ENCODE measurements at regions not wholly inside any gene's neighbourhood (a gene's known extent, or its start where the extent isn't known, plus 50 kb on each side); places are given as distances from the start of the nearest gene placed in this dataset.
"Not testable (repeated sequence)": the region's sequence is repeated elsewhere in the genome, so short reads cannot be mapped to it uniquely, and the experiment has no call there.

DNA sequence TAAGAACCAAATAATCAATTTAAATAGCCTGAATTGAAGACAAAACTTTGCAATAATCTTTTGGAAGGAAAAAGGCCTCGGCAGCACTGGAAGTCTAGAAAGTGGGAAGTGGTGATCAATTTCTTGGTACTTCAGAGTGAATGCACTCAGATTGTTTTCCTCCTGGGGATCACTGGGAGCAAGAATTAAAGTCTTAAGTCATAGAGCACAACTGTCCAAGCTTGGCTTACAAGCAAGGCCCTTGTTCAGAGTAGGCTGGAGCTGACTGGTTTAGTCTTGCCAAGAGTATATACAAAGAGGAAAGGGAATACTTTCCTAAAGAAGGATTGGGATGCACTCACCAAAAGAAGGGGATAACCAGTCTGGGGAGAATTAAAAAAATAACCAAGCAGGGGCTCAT is 637.1 kb downstream of the CCSER2 start:
- no peak overlapping the region for H2AFZ ChIP-seq (ENCODE audit: insufficient read depth, low read depth, low read length, poor library complexity, severe bottlenecking)

GRCh38 chr10:84966708-84967441 is 638.5 kb downstream of the CCSER2 start:
- 80% methylated on average over 1 of the region's 6 CpGs for WGBS (ENCODE audit: insufficient coverage)
- Mint-ChIP-seq H3K27ac (no peak overlapping the region), H3K9me3 (peaks cover 0 to under 1% (median 0%) of the 10 kb centered on the region in 7 donors), H3K4me3 (no peak overlapping the region), H3K36me3 (no peaks in the 10 kb centered on the region), H3K27me3 (ENCODE audit: low read depth in 3 of 3) (no peaks in the 10 kb centered on the region), H3K4me1 (no peaks in the 10 kb centered on the region)
- no peak overlapping the region for H3K27ac ChIP-seq (ENCODE audit: low read depth in 1 of 2, low read length in 2 of 2)
- H3K9me3 ChIP-seq (replicated peaks in 1 of 2; ENCODE audit: control insufficient read depth in 1 of 2, insufficient read depth in 1 of 2, low read length in 2 of 2) = peaks cover 0 to 1% of the 10 kb centered on the region in 2 donors
- no peak overlapping the region for H3K4me3 ChIP-seq (replicated peaks in 1 of 3; ENCODE audit: low read depth in 2 of 3, low read length in 3 of 3)
- no peaks in the 10 kb centered on the region for H3K36me3 ChIP-seq (replicated peaks in 1 of 2; ENCODE audit: control insufficient read depth in 1 of 2, insufficient read depth in 2 of 2, low read length in 2 of 2)
- H3K9ac ChIP-seq (ENCODE audit: insufficient read depth, low read length, poor library complexity, severe bottlenecking) = no peak overlapping the region
- H4K20me1 ChIP-seq (ENCODE audit: insufficient read depth, low read length) = no peaks in the 10 kb centered on the region
- no peaks in the 10 kb centered on the region for H3K4me1 ChIP-seq (ENCODE audit: control insufficient read depth in 1 of 2, insufficient read depth in 2 of 2, low read length in 2 of 2)
- no peak overlapping the region for H2AFZ ChIP-seq (ENCODE audit: insufficient read depth, low read depth, low read length, poor library complexity, severe bottlenecking)
- H3K4me2 ChIP-seq (replicated peaks; ENCODE audit: extremely low read depth, low read length, poor library complexity, severe bottlenecking) = no peak overlapping the region
- TF ChIP-seq, protein P1, sequence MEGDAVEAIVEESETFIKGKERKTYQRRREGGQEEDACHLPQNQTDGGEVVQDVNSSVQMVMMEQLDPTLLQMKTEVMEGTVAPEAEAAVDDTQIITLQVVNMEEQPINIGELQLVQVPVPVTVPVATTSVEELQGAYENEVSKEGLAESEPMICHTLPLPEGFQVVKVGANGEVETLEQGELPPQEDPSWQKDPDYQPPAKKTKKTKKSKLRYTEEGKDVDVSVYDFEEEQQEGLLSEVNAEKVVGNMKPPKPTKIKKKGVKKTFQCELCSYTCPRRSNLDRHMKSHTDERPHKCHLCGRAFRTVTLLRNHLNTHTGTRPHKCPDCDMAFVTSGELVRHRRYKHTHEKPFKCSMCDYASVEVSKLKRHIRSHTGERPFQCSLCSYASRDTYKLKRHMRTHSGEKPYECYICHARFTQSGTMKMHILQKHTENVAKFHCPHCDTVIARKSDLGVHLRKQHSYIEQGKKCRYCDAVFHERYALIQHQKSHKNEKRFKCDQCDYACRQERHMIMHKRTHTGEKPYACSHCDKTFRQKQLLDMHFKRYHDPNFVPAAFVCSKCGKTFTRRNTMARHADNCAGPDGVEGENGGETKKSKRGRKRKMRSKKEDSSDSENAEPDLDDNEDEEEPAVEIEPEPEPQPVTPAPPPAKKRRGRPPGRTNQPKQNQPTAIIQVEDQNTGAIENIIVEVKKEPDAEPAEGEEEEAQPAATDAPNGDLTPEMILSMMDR (IDR thresholded peaks at IDR 0.05) = no peak
- intact Hi-C loops (cut with micrococcal nuclease) = no loop called here
- no peak for DNase-seq
- no peaks in the 10 kb centered on the region for H3K79me2 ChIP-seq (ENCODE audit: insufficient read depth, low read length)
- no peaks in the 10 kb centered on the region for H3K27me3 ChIP-seq (ENCODE audit: control insufficient read depth in 2 of 2, insufficient read depth in 2 of 2, low read length in 2 of 2)

More for the DNA sequence above, 637.1 kb downstream of the CCSER2 start:
- TF ChIP-seq, protein P1 (IDR thresholded peaks at IDR 0.05) = no peak
- Histone ChIP-seq H3K9ac (ENCODE audit: insufficient read depth, low read length, poor library complexity, severe bottlenecking) (no peak overlapping the region), H3K27me3 (ENCODE audit: control insufficient read depth in 2 of 2, insufficient read depth in 2 of 2, low read length in 2 of 2) (no peaks in the 10 kb centered on the region), H3K4me2 (replicated peaks; ENCODE audit: extremely low read depth, low read length, poor library complexity, severe bottlenecking) (no peak overlapping the region), H3K36me3 (replicated peaks in 1 of 2; ENCODE audit: control insufficient read depth in 1 of 2, insufficient read depth in 2 of 2, low read length in 2 of 2) (no peaks in the 10 kb centered on the region), H4K20me1 (ENCODE audit: insufficient read depth, low read length) (no peaks in the 10 kb centered on the region), H3K79me2 (ENCODE audit: insufficient read depth, low read length) (no peaks in the 10 kb centered on the region), H3K27ac (ENCODE audit: low read depth in 1 of 2, low read length in 2 of 2) (no peak overlapping the region), H3K4me3 (replicated peaks in 1 of 3; ENCODE audit: low read depth in 2 of 3, low read length in 3 of 3) (no peak overlapping the region), H3K4me1 (ENCODE audit: control insufficient read depth in 1 of 2, insufficient read depth in 2 of 2, low read length in 2 of 2) (no peaks in the 10 kb centered on the region), H3K9me3 (replicated peaks in 1 of 2; ENCODE audit: control insufficient read depth in 1 of 2, insufficient read depth in 1 of 2, low read length in 2 of 2) (no peaks in the 10 kb centered on the region)
- DNase-seq = no peak
- no peaks in the 10 kb centered on the region for H3K9me3 Mint-ChIP-seq
- H3K27me3 Mint-ChIP-seq (ENCODE audit: low read depth in 3 of 3) = peaks cover 0 to 2% (median 0%) of the 10 kb centered on the region in 3 donors
- WGBS (ENCODE audit: insufficient coverage) = 100% methylated on average over 1 of the region's 1 CpG
- no peaks in the 10 kb centered on the region for H3K4me1 Mint-ChIP-seq
- no peak overlapping the region for H3K27ac Mint-ChIP-seq
- no peak overlapping the region for H3K4me3 Mint-ChIP-seq
- H3K36me3 Mint-ChIP-seq = no peaks in the 10 kb centered on the region
- intact Hi-C loops (cut with micrococcal nuclease) = no loop called here

GRCh38 chr10:84969297-84969696 is 640.9 kb downstream of the CCSER2 start:
- H4K20me1 ChIP-seq (ENCODE audit: insufficient read depth, low read length); H3K79me2 ChIP-seq (ENCODE audit: insufficient read depth, low read length); H3K27me3 Mint-ChIP-seq (ENCODE audit: low read depth in 3 of 3); H3K4me1 Mint-ChIP-seq; DNase-seq; H2AFZ ChIP-seq (ENCODE audit: insufficient read depth, low read depth, low read length, poor library complexity, severe bottlenecking); H3K4me2 ChIP-seq (replicated peaks; ENCODE audit: extremely low read depth, low read length, poor library complexity, severe bottlenecking); H3K27ac Mint-ChIP-seq; H3K4me1 ChIP-seq (ENCODE audit: control insufficient read depth in 1 of 2, insufficient read depth in 2 of 2, low read length in 2 of 2); H3K4me3 Mint-ChIP-seq; H3K4me3 ChIP-seq (replicated peaks in 1 of 3; ENCODE audit: low read depth in 2 of 3, low read length in 3 of 3); H3K36me3 Mint-ChIP-seq; intact Hi-C loops (cut with micrococcal nuclease); H3K9me3 ChIP-seq (replicated peaks in 1 of 2; ENCODE audit: control insufficient read depth in 1 of 2, insufficient read depth in 1 of 2, low read length in 2 of 2); H3K27me3 ChIP-seq (ENCODE audit: control insufficient read depth in 2 of 2, insufficient read depth in 2 of 2, low read length in 2 of 2); H3K9ac ChIP-seq (ENCODE audit: insufficient read depth, low read length, poor library complexity, severe bottlenecking); H3K27ac ChIP-seq (ENCODE audit: low read depth in 1 of 2, low read length in 2 of 2); H3K36me3 ChIP-seq (replicated peaks in 1 of 2; ENCODE audit: control insufficient read depth in 1 of 2, insufficient read depth in 2 of 2, low read length in 2 of 2): not testable (repeated sequence)
- H3K9me3 Mint-ChIP-seq = peaks cover 0 to 10% (median 4%) of the 10 kb centered on the region in 7 donors
- no CpG with 5 or more reads among the region's 2 CpGs for WGBS (ENCODE audit: insufficient coverage)
